Pons (tissue), 1 donor: ENCODE measurements at regions not wholly inside any gene's neighbourhood (a gene's known extent, or its start where the extent isn't known, plus 50 kb on each side); places are given as distances from the start of the nearest gene placed in this dataset.
"Not testable (repeated sequence)": the region's sequence is repeated elsewhere in the genome, so short reads cannot be mapped to it uniquely, and the experiment has no call there.

ENCODE experiments used
- DNase-seq: peaks from one replicate; pipeline ENCODE4 v3.0.0-alpha.2; 2016; ENCODE audit warnings: low spot score

GRCh38 chr2:60246583-60246982 is 306.9 kb downstream of the BCL11A start:
- no peak for DNase-seq

DNA sequence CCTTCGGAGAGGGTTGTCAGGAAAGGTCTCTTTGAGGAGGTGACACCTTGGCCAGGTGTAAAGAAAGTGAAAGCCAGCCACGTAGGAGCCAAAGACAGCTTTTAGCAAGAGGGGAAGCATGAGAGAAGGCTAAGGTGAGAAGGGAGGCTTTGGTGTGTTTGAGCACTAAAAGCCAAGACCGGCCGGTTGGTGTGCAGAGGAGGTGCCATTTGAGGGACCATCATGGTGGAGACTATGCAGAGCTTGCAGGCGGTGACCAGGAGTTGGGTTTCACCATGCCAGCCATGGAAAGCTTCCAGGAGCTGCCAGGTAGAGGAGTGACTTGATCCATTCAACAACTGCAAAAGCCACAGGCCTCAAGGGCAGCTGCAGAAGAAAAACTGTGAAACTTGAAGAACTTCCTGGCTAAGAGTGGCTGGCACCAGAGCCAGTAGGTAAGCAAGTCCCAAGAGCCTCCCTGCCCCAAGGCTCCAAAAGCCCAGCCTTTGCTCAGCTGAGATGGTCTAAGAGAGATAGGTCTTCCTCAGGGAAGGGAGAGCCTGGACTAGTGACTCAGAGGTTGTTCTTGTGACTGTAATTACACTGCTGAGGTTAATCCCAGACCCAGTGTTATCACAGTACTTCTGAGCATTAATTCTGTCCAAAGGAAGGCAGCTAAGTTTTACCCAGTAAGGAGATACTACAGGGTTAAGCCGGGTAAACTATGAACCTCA is 319.0 kb downstream of the BCL11A start:
- DNase-seq: no peak

DNA sequence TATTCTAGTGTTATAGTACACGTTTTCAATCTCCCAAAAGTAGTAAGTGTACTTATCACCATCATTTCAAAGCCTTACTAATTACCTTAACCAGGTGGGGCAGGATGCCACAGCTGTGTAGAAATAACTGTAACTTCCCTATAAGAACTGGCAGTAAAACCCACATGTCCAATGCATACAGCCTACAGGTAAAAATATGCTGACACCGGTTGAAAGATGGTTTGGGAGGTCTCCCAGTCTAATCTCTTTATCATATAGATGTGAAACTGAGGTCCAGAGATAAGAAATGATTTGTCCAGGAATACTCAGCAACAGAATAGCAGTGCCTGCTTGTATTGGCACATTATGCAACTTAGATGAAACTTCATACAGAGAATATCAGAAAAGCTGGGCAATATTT is 322.9 kb downstream of the BCL11A start:
- DNase-seq: no peak

DNA sequence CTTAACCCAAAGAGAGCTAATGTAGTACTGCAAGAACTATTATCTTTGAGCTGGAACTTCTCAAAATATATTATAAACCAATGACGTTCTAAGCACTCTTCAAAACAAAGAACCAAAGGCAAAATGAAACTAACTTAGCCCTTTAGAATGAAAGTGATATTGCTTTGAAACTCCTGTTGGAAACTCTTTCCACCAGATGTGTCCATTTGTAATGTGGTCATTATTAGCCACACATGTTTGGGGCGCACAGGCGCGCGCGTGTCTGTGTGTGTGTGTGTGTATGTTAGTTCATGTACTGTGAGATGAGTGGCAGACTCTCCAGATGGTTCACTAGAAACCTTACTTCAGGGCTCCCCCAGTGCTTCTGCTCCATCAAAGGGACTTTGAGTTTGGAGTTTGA is 323.4 kb downstream of the BCL11A start:
- no peak for DNase-seq

GRCh38 chr2:60226943-60227342 is 326.5 kb downstream of the BCL11A start:
- no peak for DNase-seq

GRCh38 chr2:60226191-60226590 is 327.3 kb downstream of the BCL11A start:
- DNase-seq: no peak

DNA sequence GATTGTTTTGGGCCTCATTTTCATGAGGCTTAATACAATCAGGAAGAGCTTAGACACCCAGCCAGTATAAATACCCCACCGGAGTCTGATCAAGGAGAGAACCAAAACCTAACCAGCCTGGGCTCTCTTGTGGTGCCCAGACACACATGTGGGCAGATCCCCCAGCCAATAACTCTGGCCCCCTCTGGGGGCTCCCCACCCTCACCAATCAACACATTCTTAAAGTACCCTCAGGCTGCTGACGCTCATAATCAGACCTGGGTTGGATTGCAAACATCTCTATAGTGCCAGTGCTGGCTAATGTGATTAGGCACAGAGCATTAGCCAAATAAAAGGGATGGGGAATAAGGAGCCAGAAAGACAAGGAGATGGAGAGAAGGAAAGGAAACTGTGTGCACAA is 329.6 kb downstream of the BCL11A start:
- no peak for DNase-seq

GRCh38 chr2:60221098-60221497 is 332.4 kb downstream of the BCL11A start:
- DNase-seq: no peak

GRCh38 chr2:60219536-60219935 is 333.9 kb downstream of the BCL11A start:
- no peak for DNase-seq

GRCh38 chr2:60216452-60216995 is 336.9 kb downstream of the BCL11A start:
- no peak for DNase-seq

GRCh38 chr2:60215386-60215901 is 338.0 kb downstream of the BCL11A start:
- DNase-seq: no peak

DNA sequence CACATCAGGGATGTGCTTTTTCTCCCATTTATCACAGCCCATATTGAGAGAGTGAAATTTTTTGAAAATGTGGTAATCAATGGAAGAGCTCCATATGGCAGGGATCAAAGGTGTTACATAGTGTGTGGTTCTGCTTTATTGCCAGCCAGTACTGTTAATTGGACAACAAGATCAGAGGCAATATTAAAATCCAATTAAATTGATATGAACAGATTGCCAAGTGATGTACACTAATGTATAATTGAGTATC is 338.9 kb downstream of the BCL11A start:
- no peak for DNase-seq

DNA sequence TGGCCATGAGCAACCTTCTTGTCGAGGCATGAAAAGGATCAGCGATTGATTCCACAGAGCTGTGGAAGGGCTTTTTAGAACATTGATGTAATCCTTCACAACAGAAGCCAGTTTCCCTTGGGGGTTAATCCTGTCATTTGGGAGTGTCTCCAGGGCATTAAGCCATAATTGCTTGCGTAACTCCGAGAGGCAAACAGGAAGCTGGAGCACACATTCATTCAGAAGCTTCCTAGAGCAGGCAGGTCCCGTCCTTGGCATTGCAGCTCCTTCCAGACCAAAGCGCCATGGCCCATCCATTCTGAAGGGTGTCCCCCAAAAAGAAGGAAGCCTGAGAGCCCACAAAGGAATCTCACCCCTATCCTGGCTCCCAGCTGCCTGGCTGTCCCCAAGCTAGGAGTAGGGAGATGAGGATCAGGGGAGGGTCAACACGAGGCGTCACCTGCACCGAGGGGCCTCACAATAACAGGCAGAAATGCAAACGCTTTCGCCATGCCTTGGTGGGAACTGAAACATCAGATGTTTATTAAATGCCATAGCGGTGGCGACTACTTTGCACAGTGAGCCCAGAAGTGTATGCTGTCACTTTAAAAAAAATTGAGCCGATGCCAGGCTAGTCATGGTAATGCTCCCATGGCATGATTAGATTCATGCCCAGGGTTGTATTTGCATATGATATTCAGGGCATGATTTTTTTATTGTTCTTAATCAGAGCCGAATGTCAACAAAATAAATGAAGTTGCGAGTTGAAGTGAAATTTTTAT is 339.4 kb downstream of the BCL11A start:
- no peak for DNase-seq

GRCh38 chr2:60212181-60212945 is 341.1 kb downstream of the BCL11A start:
- DNase-seq: no peak

DNA sequence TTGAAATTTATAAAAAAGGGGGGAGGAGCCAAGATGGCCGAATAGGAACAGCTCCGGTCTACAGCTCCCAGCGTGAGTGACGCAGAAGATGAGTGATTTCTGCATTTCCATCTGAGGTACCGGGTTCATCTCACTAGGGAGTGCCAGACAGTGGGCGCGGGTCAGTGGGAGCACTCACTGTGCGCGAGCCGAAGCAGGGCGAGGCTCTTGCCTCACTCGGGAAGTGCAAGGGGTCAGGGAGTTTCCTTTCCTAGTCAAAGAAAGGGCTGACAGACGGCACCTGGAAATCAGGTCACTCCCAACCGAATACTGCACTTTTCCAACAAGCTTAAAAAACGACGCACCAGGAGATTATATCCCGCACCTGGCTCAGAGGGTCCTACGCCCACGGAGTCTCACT is 364.4 kb downstream of the BCL11A start:
- DNase-seq: not testable (repeated sequence)

- no peak for DNase-seq
Observed at GRCh38 chr2:60175290-60175689, 378.2 kb downstream of the BCL11A start.

- no peak for DNase-seq
Observed at GRCh38 chr2:60174146-60174545, 379.3 kb downstream of the BCL11A start.

DNA sequence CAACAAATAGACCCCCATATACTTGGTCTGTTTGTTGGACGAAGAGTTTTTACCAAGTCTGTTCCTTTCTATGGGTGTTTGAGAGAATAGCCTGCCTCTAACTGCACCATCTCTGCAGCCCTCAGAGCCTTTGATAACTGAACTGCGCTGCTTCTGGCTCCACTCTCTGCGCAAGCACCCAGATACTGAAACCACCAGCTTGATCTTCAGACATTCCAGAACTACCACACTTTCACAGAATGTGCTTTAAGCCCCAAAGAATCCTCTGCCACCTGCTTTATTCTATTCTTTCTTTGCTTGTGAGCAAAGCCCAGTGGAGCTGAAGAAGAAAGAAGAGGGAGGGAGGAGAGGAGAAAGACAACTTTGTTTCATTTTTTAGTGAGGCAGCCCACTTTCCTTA is 380.7 kb downstream of the BCL11A start:
- no peak for DNase-seq

DNA sequence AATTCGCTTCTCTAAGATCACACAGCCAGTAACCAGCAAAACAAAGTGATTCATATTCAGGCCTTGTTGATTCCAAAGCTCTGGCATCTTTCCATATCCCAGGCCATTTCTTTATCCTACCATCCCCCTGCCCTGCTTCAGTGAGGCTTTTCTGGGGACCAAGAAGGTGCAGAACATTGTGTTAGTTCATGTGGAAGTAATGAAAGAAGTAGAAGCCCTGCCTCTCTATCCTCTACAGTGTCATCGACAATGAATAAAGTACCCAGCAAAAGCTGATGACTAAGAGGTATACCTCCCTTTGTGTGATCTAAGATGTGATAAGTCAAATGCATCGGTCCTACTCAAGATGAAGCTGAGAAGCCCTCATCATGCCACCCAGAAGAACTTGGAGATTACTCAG is 383.2 kb downstream of the BCL11A start:
- DNase-seq: no peak

DNA sequence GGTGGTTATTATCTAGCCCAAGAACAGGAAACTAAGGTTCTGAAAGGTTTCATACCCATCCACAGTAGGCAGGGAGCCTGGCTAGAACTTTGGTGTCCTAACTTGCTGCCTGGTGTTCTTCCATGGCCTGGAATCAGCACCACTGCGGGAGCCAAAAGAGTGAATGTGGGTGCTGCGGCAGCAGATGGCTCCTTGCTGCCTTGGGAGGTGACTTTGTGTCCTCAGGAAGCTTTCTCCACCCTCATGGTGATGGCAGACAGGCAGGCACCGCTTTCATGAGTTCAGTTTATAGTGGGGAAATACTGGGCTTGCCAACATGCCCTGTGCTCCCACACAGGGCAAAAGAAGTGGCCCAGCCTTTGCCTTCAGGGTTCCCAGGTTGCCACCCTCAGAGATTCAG is 385.2 kb downstream of the BCL11A start:
- DNase-seq: no peak

GRCh38 chr2:60167089-60167488 is 386.4 kb downstream of the BCL11A start:
- no peak for DNase-seq

DNA sequence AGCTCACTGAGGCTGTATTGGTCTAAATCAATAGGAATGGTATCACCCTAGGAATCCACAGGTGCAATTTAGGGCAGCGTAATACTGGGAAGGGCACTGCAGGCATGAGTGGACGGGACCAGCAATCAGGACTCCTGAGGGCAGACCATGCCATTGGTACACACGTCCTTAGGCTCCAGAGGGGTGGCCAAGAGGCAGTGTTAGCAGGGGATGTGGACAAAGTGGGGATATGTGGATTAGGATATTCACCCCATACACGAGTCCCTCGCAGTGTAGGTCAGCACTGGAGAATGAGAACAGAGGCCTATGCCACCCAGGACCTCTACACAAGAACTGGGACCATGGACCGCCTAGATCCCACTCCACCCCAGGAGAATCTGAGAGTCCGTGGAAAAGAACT is 389.8 kb downstream of the BCL11A start:
- no peak for DNase-seq

DNA sequence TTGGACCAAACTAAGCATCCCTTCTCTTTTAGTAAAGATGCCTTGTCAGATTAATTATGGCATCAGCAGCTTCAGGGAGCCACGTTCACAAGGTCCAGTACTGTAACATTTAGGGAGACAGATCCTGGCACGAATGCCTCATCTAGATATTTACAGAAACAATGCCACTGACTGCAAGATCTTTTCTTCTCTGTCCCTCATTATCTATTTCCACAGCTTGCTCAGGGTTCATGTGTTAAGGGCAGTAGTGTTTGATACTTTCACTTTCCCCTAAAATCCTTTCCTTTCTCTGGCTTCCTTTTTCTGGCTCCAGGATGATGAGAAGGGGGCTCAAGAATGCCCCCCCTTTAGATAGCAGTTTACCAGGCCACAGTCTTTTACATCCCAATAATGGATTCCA is 393.9 kb downstream of the BCL11A start:
- DNase-seq: no peak
